Lower lobe of right lung (tissue), 2 donors: ENCODE measurements at regions not wholly inside any gene's neighbourhood (a gene's known extent, or its start where the extent isn't known, plus 50 kb on each side); places are given as distances from the start of the nearest gene placed in this dataset.

Source experiments
- ATAC-seq, 2 donors: fragments of 200-7000 bp; cut with Tn5 transposase; one replicate each; pipeline ENCODE4 v1.9.1; 2020 to 2022; ENCODE audit warnings: mild to moderate bottlenecking in 2 of 2, moderate library complexity in 2 of 2
- DNase-seq: peaks from one replicate; pipeline ENCODE4 v3.0.0-alpha.2; 2020
- H3K27ac ChIP-seq: fragments of 200-600 bp; one replicate; pipeline ENCODE4 v1.8.0; 2022
- H3K27me3 ChIP-seq: fragments of 200-600 bp; one replicate; pipeline ENCODE4 v1.8.0; 2022; ENCODE audit warnings: low read depth
- H3K36me3 ChIP-seq: fragments of 200-600 bp; one replicate; pipeline ENCODE4 v1.8.0; 2022; ENCODE audit warnings: mild to moderate bottlenecking
- H3K4me1 ChIP-seq: fragments of 200-600 bp; one replicate; pipeline ENCODE4 v1.8.0; 2022
- H3K4me3 ChIP-seq: fragments of 200-600 bp; one replicate; pipeline ENCODE4 v1.8.0; 2022; ENCODE audit warnings: mild to moderate bottlenecking
- H3K9me3 ChIP-seq: fragments of 200-600 bp; one replicate; pipeline ENCODE4 v1.8.0; 2022
- CTCF ChIP-seq: fragments of 200-600 bp; IDR thresholded peaks from one replicate; pipeline ENCODE4 v1.8.0; 2022; ENCODE audit warnings: antibody characterized with exemption, mild to moderate bottlenecking
- intact Hi-C: fragments of 100-400 bp; cut with DNase I; formaldehyde crosslinking; loops from one replicate; pipeline ENCODE4 v1.11.0; 2022
- donor health status: DM: no; HTN: yes; CAD: no; lungs with severe emphysema.

DNA sequence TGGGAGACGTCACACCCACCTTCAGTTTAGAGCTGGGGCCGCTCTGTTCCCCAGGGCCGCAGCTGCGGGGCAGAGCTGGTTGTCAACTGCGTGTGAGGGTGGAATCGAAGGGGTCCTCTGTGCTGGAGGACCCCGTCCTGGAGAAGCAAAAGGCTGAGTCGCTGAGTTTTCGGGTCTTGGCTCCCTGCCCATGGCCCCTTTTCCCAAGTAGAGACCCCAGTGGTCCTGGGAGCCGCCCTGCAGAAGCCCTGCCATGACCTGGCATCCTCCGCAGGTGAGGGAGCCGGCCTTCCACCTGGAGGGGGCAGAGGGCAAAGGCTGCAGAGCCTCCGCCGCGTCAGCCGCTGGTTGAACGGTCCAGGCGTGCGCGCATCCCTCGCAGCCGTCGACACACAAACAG is 90.4 kb upstream of the COL5A1 start:
- TF ChIP-seq CTCF = no peak
- DNase-seq (peak; percentile 36), ATAC-seq (no peak)
- H3K4me1 ChIP-seq = peaks cover 6% of the 10 kb centered on the region
- H3K36me3 ChIP-seq = no peaks in the 10 kb centered on the region
- intact Hi-C loops = no loop called here
- H3K9me3 ChIP-seq = no peaks in the 10 kb centered on the region
- no peak overlapping the region for H3K4me3 ChIP-seq
- no peak overlapping the region for H3K27ac ChIP-seq
- peaks cover 7% of the 10 kb centered on the region for H3K27me3 ChIP-seq

DNA sequence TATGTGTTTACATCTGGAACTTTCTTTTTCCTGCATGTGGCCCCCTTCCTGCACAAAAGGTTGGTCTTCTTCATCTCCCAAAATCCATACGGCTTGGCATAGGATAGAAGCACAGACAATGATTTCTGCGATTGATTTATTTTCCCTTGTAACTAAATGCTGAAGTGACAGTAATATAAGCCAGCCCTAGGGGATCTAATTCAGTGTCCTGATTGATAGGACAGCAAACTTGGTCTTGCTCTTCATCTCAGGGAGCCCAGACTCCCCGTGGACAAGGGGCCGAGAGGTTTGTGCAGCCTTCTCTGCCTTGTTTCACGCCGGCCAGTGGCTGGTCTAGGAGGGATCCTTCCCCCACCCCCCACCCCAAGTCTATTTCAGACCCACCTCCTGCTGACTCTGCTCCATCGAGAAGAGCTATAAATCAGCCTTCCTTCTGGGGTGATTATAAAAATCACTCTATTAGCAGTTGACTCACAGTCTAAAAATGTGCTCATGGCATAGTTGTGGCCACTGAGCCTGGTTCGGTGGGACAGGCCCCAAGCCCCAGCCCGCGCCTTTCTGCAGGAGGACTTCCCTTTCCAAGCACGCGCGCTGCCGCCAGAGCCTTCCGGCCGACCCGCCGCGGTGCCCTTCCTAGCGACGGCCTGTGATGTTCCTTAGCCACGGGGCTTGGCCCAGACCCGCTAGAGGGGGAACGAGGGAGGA is 89.8 kb upstream of the COL5A1 start:
- TF ChIP-seq CTCF = no peak
- Histone ChIP-seq H3K4me3 (no peak overlapping the region), H3K9me3 (no peaks in the 10 kb centered on the region), H3K4me1 (peaks cover 6% of the 10 kb centered on the region), H3K36me3 (no peaks in the 10 kb centered on the region), H3K27ac (peak overlapping the region; percentile 24), H3K27me3 (peaks cover 7% of the 10 kb centered on the region)
- DNase-seq = peak; percentile 45
- ATAC-seq = peak; percentile 19 to 40
- intact Hi-C loops = no loop called here

- no peak for TF ChIP-seq CTCF
- H3K4me3 ChIP-seq = no peak overlapping the region
- peak; percentile 36 for DNase-seq
- H3K36me3 ChIP-seq = no peaks in the 10 kb centered on the region
- peaks cover 6% of the 10 kb centered on the region for H3K4me1 ChIP-seq
- H3K9me3 ChIP-seq = no peaks in the 10 kb centered on the region
- intact Hi-C loops = no loop called here
- peaks cover 7% of the 10 kb centered on the region for H3K27me3 ChIP-seq
- no peak for ATAC-seq
- H3K27ac ChIP-seq = peak overlapping the region; percentile 24
Measured at GRCh38 chr9:134552349-134552990, 89.1 kb upstream of the COL5A1 start.

DNA sequence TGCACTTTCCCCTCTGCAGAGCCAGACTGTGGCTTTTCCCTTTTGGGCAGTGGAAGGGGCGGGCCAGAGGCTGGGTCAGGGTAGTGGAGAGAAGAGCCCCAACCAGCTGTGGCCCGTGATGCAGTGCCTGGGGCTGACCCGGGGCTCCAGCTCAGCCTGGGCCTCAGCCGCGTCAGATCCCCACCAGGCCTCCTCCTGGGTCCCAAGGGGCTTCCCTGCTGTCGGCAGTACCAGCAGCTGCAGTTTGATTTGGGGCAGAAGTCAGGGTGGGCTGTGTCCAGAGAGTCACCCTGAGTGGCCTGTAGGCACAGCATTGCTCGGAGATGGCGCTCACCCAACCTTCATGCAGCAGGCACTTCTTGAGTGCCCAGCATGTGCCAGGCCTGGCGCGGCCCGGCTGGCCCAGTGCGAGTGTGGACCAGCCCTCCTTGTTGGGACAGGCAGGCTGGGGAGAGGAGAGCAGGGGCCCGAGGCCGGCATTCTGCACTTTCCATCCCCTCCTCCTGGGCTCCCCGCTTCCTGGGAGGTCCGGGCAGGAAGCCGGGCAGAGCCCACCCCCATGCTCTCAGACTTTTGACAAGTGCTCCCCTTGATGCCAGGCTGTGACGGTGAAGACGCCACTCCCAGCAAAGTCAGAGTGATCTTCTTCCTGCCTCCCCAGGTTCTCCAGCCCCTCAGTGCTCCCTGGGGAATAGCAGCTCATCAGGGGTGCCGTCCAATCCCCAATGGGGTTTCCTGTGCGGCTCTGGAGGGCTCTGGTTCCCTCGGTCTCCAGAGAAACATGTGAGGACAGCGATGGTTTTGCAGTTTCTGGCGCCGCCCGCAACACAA is 88.3 kb upstream of the COL5A1 start:
- Histone ChIP-seq H3K4me1 (peaks cover 6% of the 10 kb centered on the region), H3K27me3 (peaks cover 7% of the 10 kb centered on the region), H3K4me3 (no peak overlapping the region), H3K9me3 (no peaks in the 10 kb centered on the region), H3K36me3 (no peaks in the 10 kb centered on the region), H3K27ac (no peak overlapping the region)
- ATAC-seq (no peak), DNase-seq (peak; percentile 39)
- intact Hi-C loops = no loop called here
- TF ChIP-seq CTCF = no peak

- Histone ChIP-seq H3K4me1 (peaks cover 6% of the 10 kb centered on the region), H3K27me3 (peaks cover 7% of the 10 kb centered on the region), H3K4me3 (no peak overlapping the region), H3K36me3 (no peaks in the 10 kb centered on the region), H3K27ac (no peak overlapping the region), H3K9me3 (no peaks in the 10 kb centered on the region)
- intact Hi-C loops = no loop called here
- DNase-seq = peak; percentile 34
- TF ChIP-seq CTCF = no peak
- ATAC-seq = no peak
Measured at GRCh38 chr9:134553996-134554372, 87.6 kb upstream of the COL5A1 start.
